Mammary epithelial cell (primary cell): ENCODE measurements at regions not wholly inside any gene's neighbourhood (a gene's known extent, or its start where the extent isn't known, plus 50 kb on each side); places are given as distances from the start of the nearest gene placed in this dataset.

Source experiments
- CTCF ChIP-seq, 2 donors: IDR thresholded peaks in 1 of 2; conservative IDR thresholded peaks in 1 of 2; 2 replicates each; pipeline ENCODE4 v1.5.1; 2011 to 2012; ENCODE audit warnings: inconsistent platforms in 2 of 2, low read length in 2 of 2, mild to moderate bottlenecking in 2 of 2, control low read depth in 1 of 2, low read depth in 1 of 2; ENCODE audit not compliant: insufficient read depth in 1 of 2; ENCODE audit errors: extremely low read depth in 1 of 2
- EZH2 ChIP-seq: IDR thresholded peaks from 2 replicates; pipeline ENCODE4 v1.6.1; 2012; ENCODE audit warnings: low read length, inconsistent platforms, borderline replicate concordance

DNA sequence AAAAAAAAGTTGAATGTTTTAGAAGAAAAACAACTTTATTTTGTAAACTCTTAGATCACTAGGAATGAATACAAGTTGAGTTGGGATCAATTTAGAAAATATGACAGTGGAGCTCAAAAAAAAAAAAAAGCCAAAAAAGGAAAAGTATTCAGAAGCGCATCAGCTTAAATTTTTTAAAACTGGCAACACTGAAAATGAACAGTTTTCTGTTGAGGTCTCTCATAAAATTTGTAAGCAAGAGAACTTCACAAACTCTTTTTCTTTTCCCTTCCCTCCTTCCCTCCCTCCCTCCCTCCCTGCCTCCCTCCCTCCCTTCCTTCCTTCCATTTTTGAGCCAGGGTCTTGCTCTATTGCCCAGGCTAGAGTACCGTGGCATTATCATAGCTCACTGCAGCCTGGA lies 143.9 kb downstream of the B3GNT2 start:
- TF ChIP-seq CTCF (conservative IDR thresholded peaks at IDR 0.05 in 1 of 2, IDR thresholded peaks at IDR 0.05 in 1 of 2; ENCODE audit: extremely low read depth in 1 of 2, insufficient read depth in 1 of 2, low read depth in 1 of 2, low read length in 2 of 2) (no peak), EZH2 (no peak)
